ENCODE measurements at regions not wholly inside any gene's neighbourhood (a gene's known extent, or its start where the extent isn't known, plus 50 kb on each side); places are given as distances from the start of the nearest gene placed in this dataset.

DNA sequence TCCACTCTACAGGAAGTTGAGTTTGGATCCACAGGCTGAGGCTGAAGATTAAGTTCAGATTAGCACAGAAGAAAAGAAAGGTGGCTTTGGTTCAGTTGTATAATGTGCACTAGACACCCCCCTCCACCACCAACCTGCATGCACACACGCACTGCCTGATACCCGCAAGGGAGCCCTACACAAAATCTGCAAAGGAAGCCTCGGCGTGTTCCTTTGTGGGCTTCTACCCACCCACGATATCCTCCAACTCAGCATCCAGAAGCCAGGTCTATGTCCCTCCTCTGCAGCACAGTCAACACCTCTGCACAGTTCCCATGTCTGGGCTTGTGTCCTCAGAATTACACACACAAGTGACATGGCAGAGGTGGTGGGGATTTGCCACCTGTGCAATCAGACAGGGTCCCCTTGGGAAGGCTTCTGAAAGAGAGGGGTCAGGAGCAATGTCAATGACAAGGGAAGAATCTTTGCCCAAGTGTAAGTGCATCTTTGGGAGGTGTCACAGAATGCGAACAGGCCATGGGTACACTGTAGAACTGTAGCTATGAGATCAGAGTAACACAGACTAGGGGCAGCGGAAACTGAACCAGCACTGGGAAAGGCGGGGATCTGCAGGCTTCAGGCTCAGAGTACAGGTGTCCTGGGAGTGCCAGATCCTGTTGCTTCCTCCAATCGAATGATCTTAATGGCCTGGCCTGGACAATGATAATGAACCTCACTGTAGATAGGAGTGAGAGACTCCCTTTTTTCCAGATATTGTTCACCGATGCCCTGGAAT, 148.6 kb upstream of the ETV3 start:
- TF ChIP-seq, protein P1, sequence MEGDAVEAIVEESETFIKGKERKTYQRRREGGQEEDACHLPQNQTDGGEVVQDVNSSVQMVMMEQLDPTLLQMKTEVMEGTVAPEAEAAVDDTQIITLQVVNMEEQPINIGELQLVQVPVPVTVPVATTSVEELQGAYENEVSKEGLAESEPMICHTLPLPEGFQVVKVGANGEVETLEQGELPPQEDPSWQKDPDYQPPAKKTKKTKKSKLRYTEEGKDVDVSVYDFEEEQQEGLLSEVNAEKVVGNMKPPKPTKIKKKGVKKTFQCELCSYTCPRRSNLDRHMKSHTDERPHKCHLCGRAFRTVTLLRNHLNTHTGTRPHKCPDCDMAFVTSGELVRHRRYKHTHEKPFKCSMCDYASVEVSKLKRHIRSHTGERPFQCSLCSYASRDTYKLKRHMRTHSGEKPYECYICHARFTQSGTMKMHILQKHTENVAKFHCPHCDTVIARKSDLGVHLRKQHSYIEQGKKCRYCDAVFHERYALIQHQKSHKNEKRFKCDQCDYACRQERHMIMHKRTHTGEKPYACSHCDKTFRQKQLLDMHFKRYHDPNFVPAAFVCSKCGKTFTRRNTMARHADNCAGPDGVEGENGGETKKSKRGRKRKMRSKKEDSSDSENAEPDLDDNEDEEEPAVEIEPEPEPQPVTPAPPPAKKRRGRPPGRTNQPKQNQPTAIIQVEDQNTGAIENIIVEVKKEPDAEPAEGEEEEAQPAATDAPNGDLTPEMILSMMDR (conservative IDR thresholded peaks at IDR 0.05; ENCODE audit: low read depth, low read length): no peak
- no peak overlapping the region for H3K4me3 ChIP-seq (ENCODE audit: low read depth, low read length)
- DNase-seq (ENCODE audit: low read depth): no peak

DNA sequence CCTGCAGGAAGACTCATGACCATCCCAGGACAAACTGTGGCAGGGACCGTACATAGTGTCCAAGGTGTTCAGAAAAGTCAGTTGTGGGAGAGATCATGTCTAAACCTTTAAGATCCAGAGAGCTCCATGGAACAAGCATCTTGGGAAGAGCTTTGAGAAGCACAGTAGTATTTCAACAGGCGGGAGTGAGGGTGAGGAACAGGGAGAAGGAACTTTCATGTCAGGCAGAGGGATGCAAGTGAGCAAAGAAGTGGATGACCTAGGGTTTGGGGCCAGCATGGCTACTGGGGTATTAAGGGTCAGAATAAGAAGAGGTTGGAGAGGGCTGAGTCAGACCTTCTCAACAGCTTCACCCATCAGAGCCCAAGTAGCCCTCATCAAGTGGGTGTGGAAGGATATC, 147.9 kb upstream of the ETV3 start:
- no peak for DNase-seq (ENCODE audit: low read depth)
- no peak overlapping the region for H3K4me3 ChIP-seq (ENCODE audit: low read depth, low read length)
- TF ChIP-seq, protein P1 (conservative IDR thresholded peaks at IDR 0.05; ENCODE audit: low read depth, low read length): no peak

DNA sequence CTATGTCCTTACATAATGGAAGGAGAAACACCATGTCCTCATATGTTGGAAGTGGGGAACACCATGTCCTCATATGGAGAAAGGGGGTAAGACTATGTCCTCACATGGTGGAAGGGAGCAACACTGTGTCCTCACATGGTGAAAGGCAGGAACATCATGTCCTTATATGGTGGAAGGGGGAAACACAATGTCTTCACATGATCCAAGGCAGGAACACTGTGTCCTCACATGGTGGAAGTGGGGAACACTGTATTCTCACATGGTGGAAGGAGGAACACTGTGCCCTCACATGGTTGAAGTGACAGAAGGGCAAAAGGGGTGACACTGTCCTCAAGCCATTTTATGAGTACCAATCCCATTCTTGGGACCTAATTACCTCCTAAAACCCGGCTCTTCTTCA, 146.3 kb upstream of the ETV3 start:
- no peak for DNase-seq (ENCODE audit: low read depth)
- H3K4me3 ChIP-seq (ENCODE audit: low read depth, low read length): no peak overlapping the region
- TF ChIP-seq, protein P1 (conservative IDR thresholded peaks at IDR 0.05; ENCODE audit: low read depth, low read length): no peak

DNA sequence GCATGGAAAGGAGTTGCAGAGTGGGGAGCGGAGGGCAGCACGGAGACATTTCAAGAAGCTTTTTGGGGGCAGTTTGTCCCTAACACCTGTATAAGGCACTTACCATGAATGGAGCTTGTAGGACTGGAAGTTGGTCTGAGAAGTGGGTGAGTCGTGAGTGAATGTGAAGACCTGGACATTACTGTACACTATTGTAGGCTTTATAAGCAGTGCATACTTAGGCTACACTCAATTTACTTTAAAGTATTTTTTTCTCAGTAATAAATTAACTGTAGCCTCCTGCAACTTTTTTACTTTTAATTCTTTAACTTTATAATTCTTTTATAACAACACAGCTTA, 141.6 kb upstream of the ETV3 start:
- TF ChIP-seq, protein P1 (conservative IDR thresholded peaks at IDR 0.05; ENCODE audit: low read depth, low read length): no peak
- DNase-seq (ENCODE audit: low read depth): no peak
- no peak overlapping the region for H3K4me3 ChIP-seq (ENCODE audit: low read depth, low read length)

DNA sequence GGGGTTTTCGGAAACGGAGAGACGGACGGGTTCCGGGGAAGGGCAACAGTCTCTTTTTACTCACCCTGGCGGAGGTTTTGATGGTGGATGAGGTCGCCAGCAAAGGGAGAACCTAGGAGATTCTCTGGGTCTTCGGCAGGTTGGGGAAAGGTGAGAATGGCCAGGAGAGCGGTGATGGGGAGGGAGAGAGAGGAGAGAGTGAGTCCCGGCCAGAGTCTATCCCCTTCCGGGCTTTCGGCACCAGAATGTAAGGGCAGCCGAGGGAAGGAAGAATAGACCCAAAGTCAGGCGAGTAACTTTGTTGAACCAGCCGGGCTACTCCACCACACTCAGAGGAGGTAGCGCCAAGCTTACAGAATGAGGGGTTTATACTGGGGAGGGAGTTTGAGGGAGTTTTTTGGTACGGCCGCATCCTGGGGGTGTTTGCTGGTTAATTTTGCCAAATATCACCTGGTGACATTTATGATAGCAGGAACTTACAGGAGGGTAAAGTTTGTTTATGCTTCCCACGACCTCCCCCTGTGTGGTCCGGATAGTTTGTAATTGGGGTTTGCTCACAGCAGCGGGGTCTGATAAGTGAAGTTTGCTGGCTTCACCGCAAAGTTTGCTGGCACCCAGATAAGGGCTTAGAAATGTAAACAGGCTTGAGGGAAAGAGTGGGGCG, 141.1 kb upstream of the ETV3 start:
- no peak overlapping the region for H3K4me3 ChIP-seq (ENCODE audit: low read depth, low read length)
- TF ChIP-seq, protein P1 (conservative IDR thresholded peaks at IDR 0.05; ENCODE audit: low read depth, low read length): no peak
- DNase-seq (ENCODE audit: low read depth): no peak

DNA sequence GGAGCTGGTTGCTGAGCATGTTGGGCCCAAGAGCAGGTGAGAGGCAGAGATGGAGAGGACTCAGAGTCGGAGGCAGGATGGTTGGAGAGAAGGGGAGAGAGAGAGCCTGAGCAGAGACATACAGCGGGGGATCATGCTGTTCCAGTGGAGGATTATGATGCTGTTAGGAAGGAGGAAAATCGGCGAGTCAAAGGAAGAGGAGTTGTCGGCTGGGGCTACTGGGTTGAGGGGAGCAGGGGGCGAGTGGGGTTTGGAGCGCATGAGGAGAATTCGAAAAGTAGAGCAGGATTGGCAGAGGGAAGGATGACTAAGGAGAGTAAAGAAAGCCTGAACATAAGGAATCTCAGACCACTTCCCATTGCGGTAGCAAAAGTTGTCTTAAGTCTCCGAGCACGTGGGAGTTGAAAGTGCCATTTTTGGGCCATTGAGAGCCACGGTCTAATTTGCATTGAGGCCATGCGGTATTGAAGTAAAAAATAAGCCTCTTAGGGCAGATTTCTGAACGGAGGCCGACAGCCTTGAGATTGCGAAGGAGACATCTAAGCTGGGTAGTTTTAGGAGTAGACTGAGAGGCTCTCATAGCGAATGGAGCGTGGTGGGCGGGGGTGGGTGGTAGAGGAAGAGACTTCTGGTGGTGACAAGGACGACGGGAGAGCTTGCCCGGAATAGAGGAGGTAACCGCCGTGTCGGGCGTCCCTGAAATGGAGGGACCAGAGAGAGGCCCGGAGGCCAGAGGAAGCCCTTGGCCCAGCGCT, 140.4 kb upstream of the ETV3 start:
- DNase-seq (ENCODE audit: low read depth): no peak
- H3K4me3 ChIP-seq (ENCODE audit: low read depth, low read length): no peak overlapping the region
- TF ChIP-seq, protein P1 (conservative IDR thresholded peaks at IDR 0.05; ENCODE audit: low read depth, low read length): no peak
